Muscle layer of duodenum (tissue), 2 donors: ENCODE measurements at regions not wholly inside any gene's neighbourhood (a gene's known extent, or its start where the extent isn't known, plus 50 kb on each side); places are given as distances from the start of the nearest gene placed in this dataset.

Experiments used
- H3K27ac ChIP-seq: one replicate; pipeline ENCODE4 v1.7.0; 2013; ENCODE audit warnings: mild to moderate bottlenecking, low read length
- H3K27me3 ChIP-seq: one replicate; pipeline ENCODE4 v1.7.0; 2013; ENCODE audit warnings: low read depth, mild to moderate bottlenecking, control low read depth, low read length
- H3K36me3 ChIP-seq, 2 donors: one replicate each; pipeline ENCODE4 v1.7.0; 2013; ENCODE audit warnings: low read length in 2 of 2, control low read depth in 1 of 2, mild to moderate bottlenecking in 1 of 2; ENCODE audit not compliant: insufficient read depth in 2 of 2, control insufficient read depth in 1 of 2
- H3K4me1 ChIP-seq, 2 donors: one replicate each; pipeline ENCODE4 v1.7.0; 2013; ENCODE audit warnings: low read length in 2 of 2, mild to moderate bottlenecking in 2 of 2, control low read depth in 1 of 2, moderate library complexity in 1 of 2; ENCODE audit not compliant: insufficient read depth in 2 of 2, control insufficient read depth in 1 of 2
- H3K4me3 ChIP-seq, 2 donors: one replicate each; pipeline ENCODE4 v1.7.0; 2013; ENCODE audit warnings: low read length in 2 of 2, low read depth in 1 of 2, mild to moderate bottlenecking in 1 of 2
- H3K9me3 ChIP-seq, 2 donors: one replicate each; pipeline ENCODE4 v1.7.0; 2013; ENCODE audit warnings: low read length in 2 of 2, control low read depth in 1 of 2, mild to moderate bottlenecking in 1 of 2; ENCODE audit not compliant: control insufficient read depth in 1 of 2
- donor health status: healthy.

DNA sequence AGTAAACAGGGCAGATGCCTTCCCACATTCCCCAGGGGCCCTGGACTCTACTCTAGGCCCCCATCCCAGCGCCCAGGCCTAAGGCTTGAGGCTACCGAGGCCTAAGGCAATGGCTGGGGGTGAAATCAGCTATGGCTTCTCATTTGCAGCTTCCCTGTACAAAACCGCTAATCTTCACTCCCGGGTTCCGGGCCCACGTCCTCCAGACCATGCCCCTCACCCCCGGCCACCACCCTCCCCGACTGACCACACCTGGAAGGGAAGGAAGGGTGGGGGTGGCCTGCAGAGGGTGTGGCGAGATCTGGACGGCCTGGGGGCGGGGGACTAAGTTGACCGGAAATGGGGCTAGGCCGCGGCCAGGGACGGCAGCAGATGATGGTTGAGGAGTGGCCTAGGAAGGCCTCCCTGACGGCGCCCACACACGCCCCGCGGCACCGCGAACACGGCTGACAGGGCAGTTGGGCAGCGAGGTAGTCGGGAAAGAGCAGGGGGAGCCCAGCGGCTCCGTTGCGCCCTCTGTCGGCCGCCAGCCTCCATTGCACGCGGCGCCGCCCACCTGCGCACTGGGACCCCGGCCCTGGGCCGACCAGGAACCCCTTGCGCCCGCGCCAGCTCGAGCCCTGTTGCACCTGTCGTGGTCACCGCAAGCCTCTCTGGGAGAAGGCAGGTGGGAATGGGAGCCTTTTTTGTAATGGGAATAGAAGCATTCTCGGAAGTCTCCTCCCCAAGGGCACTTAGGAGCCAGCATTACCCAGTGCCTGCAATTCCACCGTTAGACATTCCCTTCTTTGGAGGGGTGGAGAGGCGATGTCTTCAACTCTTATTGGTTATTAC is 95.9 kb upstream of the CALM2 start:
- Histone ChIP-seq H3K4me3 (peak overlapping the region; percentile 54 to 64), H3K9me3 (no peaks in the 10 kb centered on the region), H3K4me1 (peaks cover 12 to 15% of the 10 kb centered on the region in 2 donors), H3K27me3 (no peaks in the 10 kb centered on the region), H3K36me3 (no peaks in the 10 kb centered on the region), H3K27ac (peak overlapping the region; percentile 63)

DNA sequence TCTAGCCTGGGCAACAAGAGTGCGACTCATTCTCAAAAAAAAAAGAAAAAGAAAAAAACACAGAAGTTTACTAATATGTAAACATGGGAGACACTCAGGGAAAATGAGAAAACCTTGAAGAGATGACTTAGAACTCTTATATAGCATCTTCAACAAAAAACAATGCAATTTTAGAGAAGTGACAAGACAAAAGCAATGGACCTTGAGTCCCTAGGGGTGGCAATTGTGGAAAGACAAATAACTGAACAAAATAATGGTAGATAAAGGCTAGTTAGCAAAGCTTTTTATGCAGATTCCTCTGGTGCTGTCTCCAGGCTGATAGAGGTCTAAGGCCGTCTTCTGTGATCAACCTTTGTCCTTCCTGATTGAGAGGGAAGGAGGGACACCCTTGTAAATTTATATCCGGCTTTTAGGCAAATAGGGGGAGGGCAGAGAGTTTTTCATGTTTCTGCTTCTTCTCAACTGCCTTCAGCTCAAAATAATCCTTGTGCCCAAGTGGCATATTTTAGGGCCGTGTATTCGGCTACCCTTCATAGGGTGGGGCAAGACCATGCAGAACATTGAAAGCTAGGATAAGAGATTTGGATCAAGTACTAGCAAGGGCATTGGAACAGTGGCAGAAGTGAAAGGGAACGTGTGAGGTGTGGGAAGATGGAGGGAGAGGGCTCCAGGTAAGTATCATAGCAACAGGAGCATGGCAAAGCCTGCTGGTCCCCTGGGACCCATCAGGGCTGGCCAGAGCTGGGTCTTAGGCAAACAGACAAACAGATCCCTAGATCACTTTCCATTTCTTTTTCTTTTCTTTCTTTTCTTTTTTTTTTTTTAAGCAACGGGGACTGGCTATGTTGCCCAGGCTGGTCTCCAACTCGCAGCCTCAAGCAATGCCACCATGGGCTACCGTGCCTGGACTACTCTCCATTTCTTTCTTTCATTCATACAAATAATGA is 95.0 kb upstream of the CALM2 start:
- peaks cover 12 to 15% of the 10 kb centered on the region in 2 donors for H3K4me1 ChIP-seq
- no peaks in the 10 kb centered on the region for H3K36me3 ChIP-seq
- no peak overlapping the region for H3K4me3 ChIP-seq
- no peaks in the 10 kb centered on the region for H3K27me3 ChIP-seq
- peak overlapping the region; percentile 63 for H3K27ac ChIP-seq
- no peaks in the 10 kb centered on the region for H3K9me3 ChIP-seq

DNA sequence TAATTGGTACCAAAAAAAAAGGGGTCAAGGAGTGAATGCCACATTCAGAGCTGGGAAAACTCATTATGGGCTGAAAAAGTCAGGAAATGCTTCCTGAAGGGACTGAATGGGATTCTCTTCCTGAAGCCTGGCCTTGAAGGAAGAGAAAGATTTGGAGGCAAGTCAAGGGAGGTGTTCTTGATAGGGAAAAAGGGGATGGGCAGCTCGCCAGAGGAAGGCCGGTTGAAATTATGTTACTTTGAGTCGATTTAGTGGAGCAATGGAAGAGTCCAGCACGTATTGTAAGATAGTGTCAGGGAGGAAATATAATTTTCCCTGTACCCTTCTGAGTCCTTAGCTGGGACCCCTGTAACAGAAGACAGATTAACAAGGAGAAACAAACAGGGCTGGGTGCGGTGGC is 94.1 kb upstream of the CALM2 start:
- no peaks in the 10 kb centered on the region for H3K36me3 ChIP-seq
- H3K4me3 ChIP-seq: no peak overlapping the region
- H3K4me1 ChIP-seq: peaks cover 12 to 15% of the 10 kb centered on the region in 2 donors
- H3K9me3 ChIP-seq: no peaks in the 10 kb centered on the region
- H3K27me3 ChIP-seq: no peaks in the 10 kb centered on the region
- H3K27ac ChIP-seq: peak overlapping the region; percentile 70

DNA sequence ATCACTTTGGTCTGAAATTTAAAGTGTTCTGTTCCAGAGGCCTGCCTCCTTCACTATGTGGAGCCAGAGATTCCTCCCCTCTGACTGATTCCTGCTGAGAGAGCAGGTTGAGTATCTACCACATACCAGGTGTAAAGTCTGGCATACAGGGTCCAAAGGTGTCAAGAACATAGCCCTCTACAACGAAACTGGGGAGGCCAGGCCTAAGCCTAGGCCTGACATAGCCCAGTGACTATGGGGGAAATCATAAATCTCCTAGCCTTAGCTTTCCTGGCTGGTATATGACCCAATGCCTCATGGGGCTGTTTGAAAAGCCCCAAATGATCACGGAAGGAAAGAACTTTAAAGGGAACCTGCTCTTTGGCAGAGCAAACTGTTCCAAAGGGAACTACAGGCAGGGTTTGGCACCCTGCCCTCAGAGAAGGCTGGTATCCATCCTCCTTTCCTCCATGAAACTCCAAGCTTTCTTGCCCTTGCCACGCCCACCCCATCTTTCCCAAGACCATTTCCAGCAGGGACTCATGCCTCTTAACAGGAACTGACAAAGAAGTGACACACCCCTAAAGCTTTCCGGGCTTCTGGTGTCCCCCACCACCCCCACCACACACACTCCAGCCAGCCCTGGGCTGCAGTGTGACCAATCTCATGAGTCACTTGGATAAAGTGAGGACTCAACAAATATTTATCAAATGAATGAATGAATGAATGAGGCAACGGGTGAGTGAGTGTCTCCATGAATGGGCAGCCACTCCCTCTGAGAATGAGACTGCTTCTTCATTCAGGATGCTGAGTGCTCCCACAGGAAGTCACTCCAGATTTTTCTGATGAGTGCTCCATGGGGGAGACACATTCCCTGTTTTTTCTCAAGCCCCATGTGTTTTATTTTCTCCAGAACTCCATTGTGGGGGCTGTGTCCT is 93.3 kb upstream of the CALM2 start:
- no peaks in the 10 kb centered on the region for H3K27me3 ChIP-seq
- peaks cover 12 to 15% of the 10 kb centered on the region in 2 donors for H3K4me1 ChIP-seq
- no peaks in the 10 kb centered on the region for H3K36me3 ChIP-seq
- no peak overlapping the region for H3K4me3 ChIP-seq
- no peaks in the 10 kb centered on the region for H3K9me3 ChIP-seq
- H3K27ac ChIP-seq: peak overlapping the region; percentile 90

DNA sequence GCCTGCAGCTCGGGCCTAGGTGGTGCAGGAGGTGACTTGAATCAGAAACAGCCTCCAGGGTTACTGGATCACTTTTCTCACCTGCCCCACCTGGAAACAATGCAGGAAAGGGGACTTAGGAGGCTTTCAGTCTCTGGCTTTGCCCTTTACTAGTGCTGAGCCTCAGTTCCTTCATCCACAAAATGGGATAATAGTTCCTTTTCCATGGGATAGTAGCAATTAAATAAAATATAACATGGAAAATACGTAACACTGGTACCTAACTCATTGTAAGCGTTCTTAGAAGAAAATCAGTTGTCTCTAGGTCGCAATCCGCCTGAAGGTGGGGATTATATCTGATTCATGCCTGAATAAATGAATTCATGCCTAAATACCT is 91.4 kb upstream of the CALM2 start:
- Histone ChIP-seq H3K36me3 (no peaks in the 10 kb centered on the region), H3K9me3 (no peaks in the 10 kb centered on the region), H3K4me3 (no peak overlapping the region), H3K27me3 (no peaks in the 10 kb centered on the region), H3K4me1 (peaks cover 6 to 9% of the 10 kb centered on the region in 2 donors), H3K27ac (no peak overlapping the region)

DNA sequence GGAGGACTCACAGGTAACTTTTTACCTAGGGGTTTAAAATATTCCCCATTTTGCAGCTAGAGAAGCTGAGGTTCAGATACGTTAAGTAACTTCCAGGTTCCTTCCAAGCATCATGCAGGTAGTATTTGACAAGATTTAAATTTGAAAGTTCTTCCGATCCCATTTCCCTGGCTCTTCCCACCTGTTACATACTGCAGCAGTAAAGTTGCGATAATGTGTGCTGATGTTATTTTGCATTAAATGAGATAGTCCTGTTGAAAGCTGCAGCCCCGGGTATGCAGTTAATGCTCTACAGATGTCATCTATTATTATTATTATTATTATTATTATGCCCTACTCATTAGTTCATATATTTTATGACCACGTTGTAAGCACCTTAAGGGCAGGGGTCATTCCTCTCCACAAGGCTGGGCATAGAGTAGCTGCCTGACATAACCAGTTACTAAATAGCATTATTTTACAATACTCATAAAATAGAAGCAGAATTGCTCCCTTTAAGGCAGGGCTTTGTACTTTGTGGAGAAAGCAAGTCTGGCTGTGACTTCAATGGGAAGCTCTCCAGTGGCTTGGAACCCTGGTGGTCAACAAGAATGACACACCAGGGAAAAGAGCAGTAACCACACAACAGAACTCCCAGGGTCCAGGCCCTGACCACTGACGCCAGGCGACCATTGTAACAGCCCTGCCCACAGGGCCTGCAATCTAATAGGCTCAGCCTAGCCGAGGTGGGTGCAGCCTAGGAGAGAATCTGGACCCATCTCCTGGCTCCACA is 90.8 kb upstream of the CALM2 start:
- Histone ChIP-seq H3K27me3 (no peaks in the 10 kb centered on the region), H3K9me3 (no peaks in the 10 kb centered on the region), H3K27ac (no peak overlapping the region)

DNA sequence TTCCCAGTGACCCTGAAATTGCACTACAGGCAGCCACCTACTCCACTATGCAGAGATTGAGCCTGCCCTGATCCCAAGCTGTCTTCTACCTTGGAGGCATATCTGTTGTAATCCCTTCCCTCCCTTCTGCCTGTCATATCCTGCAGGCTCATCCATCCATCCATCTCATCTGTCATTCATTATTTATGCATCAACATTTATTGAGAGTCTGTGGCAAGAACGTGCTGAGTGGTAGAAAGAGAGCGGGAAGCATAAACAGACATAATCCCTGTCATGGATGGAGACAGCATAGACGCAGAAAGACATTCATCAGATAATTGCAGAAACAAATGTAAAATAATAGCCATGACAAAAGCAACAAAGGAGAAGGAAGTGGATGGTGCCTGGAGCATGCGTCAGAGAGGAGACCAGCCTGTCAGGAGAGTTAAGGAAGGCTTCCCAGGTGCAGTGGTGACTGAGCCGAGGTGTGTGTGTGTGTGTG is 89.5 kb upstream of the CALM2 start:
- Histone ChIP-seq H3K27ac (no peak overlapping the region), H3K27me3 (no peaks in the 10 kb centered on the region), H3K4me1 (peaks cover 0 to 4% of the 10 kb centered on the region in 2 donors), H3K36me3 (no peaks in the 10 kb centered on the region), H3K9me3 (no peaks in the 10 kb centered on the region), H3K4me3 (no peak overlapping the region)

More for the DNA sequence above, 90.8 kb upstream of the CALM2 start:
- Histone ChIP-seq H3K36me3 (no peaks in the 10 kb centered on the region), H3K4me3 (no peak overlapping the region), H3K4me1 (peaks cover 4 to 6% of the 10 kb centered on the region in 2 donors)

DNA sequence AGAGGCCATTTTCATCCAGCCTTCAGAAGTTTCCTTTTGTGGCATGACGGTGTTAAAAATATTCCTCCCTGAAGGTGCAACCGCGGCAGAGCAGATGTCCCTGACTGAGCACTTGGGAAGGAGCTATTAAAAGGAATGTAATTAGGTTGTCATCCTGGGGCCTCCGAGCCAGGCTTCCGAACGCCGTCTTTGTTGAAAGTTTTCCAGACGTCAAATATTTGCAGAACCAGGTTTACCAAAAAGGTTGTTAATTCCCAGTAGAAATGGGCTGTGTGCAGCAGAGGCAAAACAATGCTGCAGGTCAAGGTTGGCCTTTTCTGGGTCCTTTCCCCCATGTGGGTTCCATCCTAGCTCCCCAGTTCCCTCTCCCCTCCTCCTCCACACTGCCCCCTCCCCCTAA is 88.8 kb upstream of the CALM2 start:
- no peak overlapping the region for H3K4me3 ChIP-seq
- no peak overlapping the region for H3K27ac ChIP-seq
- no peaks in the 10 kb centered on the region for H3K36me3 ChIP-seq
- no peaks in the 10 kb centered on the region for H3K27me3 ChIP-seq
- H3K4me1 ChIP-seq: peaks cover 0 to 4% of the 10 kb centered on the region in 2 donors
- H3K9me3 ChIP-seq: no peaks in the 10 kb centered on the region

DNA sequence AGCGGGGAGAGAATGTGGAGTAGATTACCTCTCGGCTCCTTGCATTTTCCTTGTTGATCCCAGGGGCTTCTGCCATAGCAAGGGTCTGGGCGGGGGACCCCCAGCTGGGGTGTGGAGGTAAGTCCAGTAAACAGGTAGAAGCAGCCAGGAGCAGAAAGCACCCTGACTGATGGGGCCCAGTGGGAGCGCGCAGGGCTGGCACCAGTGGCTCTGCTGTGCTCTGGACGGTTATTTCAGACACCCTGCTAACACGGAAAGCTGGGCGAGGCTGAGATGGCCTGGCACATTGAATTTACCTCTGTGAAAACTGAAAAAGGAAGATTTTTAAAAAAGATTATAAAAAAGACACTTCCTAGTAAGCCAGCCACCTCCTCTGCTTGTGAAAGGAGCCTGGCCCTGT is 88.4 kb upstream of the CALM2 start:
- Histone ChIP-seq H3K4me3 (no peak overlapping the region), H3K27me3 (no peaks in the 10 kb centered on the region), H3K27ac (no peak overlapping the region), H3K4me1 (peaks cover 0 to 4% of the 10 kb centered on the region in 2 donors), H3K36me3 (no peaks in the 10 kb centered on the region), H3K9me3 (no peaks in the 10 kb centered on the region)

DNA sequence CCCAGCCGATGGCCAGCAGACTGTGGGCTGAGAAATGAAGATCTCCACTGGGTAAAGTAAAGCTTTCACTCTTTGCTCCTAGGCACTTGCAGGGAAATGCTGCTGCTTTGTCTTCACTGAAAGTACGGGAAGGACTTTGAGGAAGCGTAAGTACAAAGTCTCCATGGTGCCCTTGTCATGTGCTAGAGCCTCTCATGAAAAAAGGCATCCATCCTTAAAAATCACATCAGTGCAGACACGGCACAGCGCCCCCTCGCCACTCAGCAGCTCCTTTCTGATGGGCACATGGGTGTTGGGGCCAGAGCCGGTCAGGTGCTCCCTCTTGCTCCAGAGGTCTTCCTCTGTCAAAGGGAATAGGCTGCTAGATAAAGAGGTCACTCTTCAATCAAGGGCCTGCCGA is 87.8 kb upstream of the CALM2 start:
- H3K4me3 ChIP-seq: no peak overlapping the region
- no peaks in the 10 kb centered on the region for H3K36me3 ChIP-seq
- H3K4me1 ChIP-seq: peaks cover 0 to under 1% of the 10 kb centered on the region in 2 donors
- H3K27ac ChIP-seq: no peak overlapping the region
- no peaks in the 10 kb centered on the region for H3K9me3 ChIP-seq
- no peaks in the 10 kb centered on the region for H3K27me3 ChIP-seq
